H1 (cell line): ENCODE measurements at regions not wholly inside any gene's neighbourhood (a gene's known extent, or its start where the extent isn't known, plus 50 kb on each side); places are given as distances from the start of the nearest gene placed in this dataset.

Source experiments
- CTCF ChIA-PET: fragments of 300-600 bp; sonication (Branson Sonifier 250); formaldehyde crosslinking; loops from one replicate; lab custom pipeline; 2021; ENCODE audit not compliant: partially characterized antibody; lab: Charles Lee
- POLR2A ChIA-PET: fragments of 300-600 bp; sonication (Branson Sonifier 250); formaldehyde crosslinking; loops from one replicate; lab custom pipeline; 2021; ENCODE audit warnings: inconsistent platforms; ENCODE audit not compliant: partially characterized antibody; lab: Charles Lee
- DNase-seq, 2 experiments: peaks; one replicate each; pipeline versions ENCODE4 v3.0.0 to v3.0.0-alpha.2; 2010 to 2022; ENCODE audit warnings: low spot score in 2 of 2, low read depth in 1 of 2, mixed read lengths in 1 of 2
- FAIRE-seq: peaks from 2 replicates; lab custom pipeline; 2011; peaks lifted over from hg19 to GRCh38; lab: Jason Lieb, UNC
- H2AFZ ChIP-seq: 2 replicates; pipeline ENCODE4 v1.8.1; 2012; ENCODE audit warnings: low read length, inconsistent platforms
- H2AK5ac ChIP-seq: 2 replicates; pipeline ENCODE4 v1.6.1; 2013; ENCODE audit warnings: low read depth, low read length
- H2BK120ac ChIP-seq: replicated peaks from 2 replicates; pipeline ENCODE3; 2013; ENCODE audit warnings: low read depth, low read length, inconsistent platforms
- H2BK12ac ChIP-seq: 2 replicates; pipeline ENCODE4 v1.6.1; 2013; ENCODE audit warnings: low read depth, low read length
- H2BK15ac ChIP-seq: 2 replicates; pipeline ENCODE4 v1.6.1; 2013; ENCODE audit warnings: low read length
- H2BK20ac ChIP-seq: 2 replicates; pipeline ENCODE4 v1.6.1; 2013; ENCODE audit warnings: low read length
- H2BK5ac ChIP-seq: 2 replicates; pipeline ENCODE4 v1.6.1; 2013; ENCODE audit warnings: low read depth, low read length
- H3K14ac ChIP-seq: 2 replicates; pipeline ENCODE4 v1.6.1; 2013; ENCODE audit warnings: inconsistent platforms; ENCODE audit not compliant: insufficient read length
- H3K18ac ChIP-seq: 2 replicates; pipeline ENCODE4 v1.6.1; 2013; ENCODE audit warnings: low read length; ENCODE audit errors: extremely low read depth
- H3K23ac ChIP-seq: 2 replicates; pipeline ENCODE4 v1.6.1; 2013; ENCODE audit warnings: inconsistent platforms; ENCODE audit not compliant: insufficient read length
- H3K23me2 ChIP-seq: 2 replicates; pipeline ENCODE4 v1.6.1; 2013; ENCODE audit warnings: low read depth, low read length
- H3K27ac ChIP-seq: 2 replicates; pipeline ENCODE4 v1.6.1; 2011; ENCODE audit warnings: low read depth, low read length, inconsistent platforms
- H3K27me3 ChIP-seq, 4 experiments: replicated peaks in 1 of 4; 1 replicate in 1 of 4; 2 replicates in 3 of 4; pipeline versions ENCODE4 v1.6.1 to v1.8.1; 2011 to 2013; ENCODE audit warnings: low read length in 3 of 4, mild to moderate bottlenecking in 3 of 4, inconsistent platforms in 2 of 4, mixed read lengths in 2 of 4, moderate library complexity in 1 of 4; ENCODE audit not compliant: control insufficient read depth in 3 of 4, insufficient read depth in 3 of 4; ENCODE audit errors: extremely low read depth in 1 of 4
- H3K36me3 ChIP-seq, 4 experiments: 2 replicates each; pipeline versions ENCODE4 v1.6.1 to v1.8.1; 2011 to 2013; ENCODE audit warnings: mild to moderate bottlenecking in 4 of 4, low read length in 3 of 4, moderate library complexity in 2 of 4, control low read depth in 1 of 4, inconsistent platforms in 1 of 4; ENCODE audit not compliant: insufficient read depth in 4 of 4, control insufficient read depth in 2 of 4
- H3K4ac ChIP-seq: replicated peaks from 2 replicates; pipeline ENCODE3; 2013; ENCODE audit warnings: low read length, low read depth, mixed read lengths, inconsistent platforms; ENCODE audit not compliant: insufficient read length
- H3K4me1 ChIP-seq, 4 experiments: replicated peaks in 1 of 4; 1 replicate in 1 of 4; 2 replicates in 3 of 4; pipeline versions ENCODE4 v1.6.1 to v1.8.1; 2011 to 2013; ENCODE audit warnings: low read length in 3 of 4, inconsistent platforms in 2 of 4, mixed read lengths in 1 of 4; ENCODE audit not compliant: insufficient read depth in 4 of 4, control insufficient read depth in 3 of 4
- H3K4me2 ChIP-seq, 2 experiments: 2 replicates each; pipeline versions ENCODE4 v1.6.1 to v1.8.1; 2011 to 2013; ENCODE audit warnings: low read depth in 2 of 2, low read length in 2 of 2, control low read depth in 1 of 2, inconsistent platforms in 1 of 2, mild to moderate bottlenecking in 1 of 2; ENCODE audit not compliant: insufficient read depth in 1 of 2
- H3K4me3 ChIP-seq, 4 experiments: fragments of 200-600, 300-600 bp in 1 of 4; sonication (generic), shearing (Covaris generic), sonication (Bioruptor Twin) in 1 of 4; 2 replicates each; pipeline versions ENCODE4 v1.5.1 to v1.8.1; 2011 to 2016; ENCODE audit warnings: low read length in 4 of 4, low read depth in 3 of 4, control low read depth in 2 of 4, inconsistent platforms in 2 of 4, mild to moderate bottlenecking in 2 of 4, mixed read lengths in 1 of 4, moderate library complexity in 1 of 4; ENCODE audit not compliant: insufficient read depth in 2 of 4; ENCODE audit errors: extremely low read depth in 1 of 4
- H3K56ac ChIP-seq: replicated peaks from 2 replicates; pipeline ENCODE3; 2013; ENCODE audit warnings: low read depth, mild to moderate bottlenecking, mixed read lengths, low read length, inconsistent platforms; ENCODE audit not compliant: insufficient read length
- H3K79me1 ChIP-seq: 2 replicates; pipeline ENCODE4 v1.6.1; 2013; ENCODE audit warnings: low read depth, low read length, control low read depth
- H3K79me2 ChIP-seq, 2 experiments: 2 replicates each; pipeline versions ENCODE4 v1.6.1 to v1.8.1; 2012 to 2013; ENCODE audit warnings: low read length in 2 of 2, mild to moderate bottlenecking in 2 of 2, inconsistent platforms in 1 of 2; ENCODE audit not compliant: insufficient read depth in 2 of 2, control insufficient read depth in 1 of 2
- H3K9ac ChIP-seq, 4 experiments: replicated peaks in 1 of 4; 1 replicate in 1 of 4; 2 replicates in 3 of 4; pipeline versions ENCODE4 v1.6.1 to v1.8.1; 2011 to 2013; ENCODE audit warnings: low read depth in 3 of 4, low read length in 3 of 4, control low read depth in 2 of 4, mild to moderate bottlenecking in 2 of 4, moderate library complexity in 2 of 4, inconsistent platforms in 1 of 4; ENCODE audit errors: extremely low read depth in 1 of 4
- H3K9me3 ChIP-seq, 2 experiments: 2 replicates each; pipeline versions ENCODE4 v1.6.1 to v1.8.1; 2012 to 2013; ENCODE audit warnings: mild to moderate bottlenecking in 2 of 2, moderate library complexity in 2 of 2, control low read depth in 1 of 2, inconsistent platforms in 1 of 2, low read depth in 1 of 2, low read length in 1 of 2, mixed read lengths in 1 of 2; ENCODE audit not compliant: insufficient read depth in 2 of 2
- H4K20me1 ChIP-seq, 2 experiments: replicated peaks in 1 of 2; 2 replicates each; pipeline versions ENCODE3 to v1.8.1; 2011 to 2013; ENCODE audit warnings: inconsistent platforms in 2 of 2, low read length in 2 of 2, mild to moderate bottlenecking in 1 of 2; ENCODE audit not compliant: insufficient read depth in 2 of 2, control insufficient read depth in 1 of 2
- H4K5ac ChIP-seq: 2 replicates; pipeline ENCODE4 v1.6.1; 2013; ENCODE audit warnings: low read length, low read depth, mixed read lengths, inconsistent platforms; ENCODE audit not compliant: insufficient read length
- H4K8ac ChIP-seq: 2 replicates; pipeline ENCODE4 v1.8.0; 2013; ENCODE audit warnings: mild to moderate bottlenecking, moderate library complexity, low read length, inconsistent platforms; ENCODE audit not compliant: insufficient read depth; ENCODE audit errors: extremely low read depth
- H4K91ac ChIP-seq: replicated peaks from 2 replicates; pipeline ENCODE3; 2013; ENCODE audit warnings: low read length, mixed read lengths, inconsistent platforms; ENCODE audit not compliant: insufficient read length
- CHD1 ChIP-seq: IDR thresholded peaks from 2 replicates; pipeline ENCODE4 v1.6.1; 2012; ENCODE audit warnings: low read depth, low read length, improper control_type of control experiment
- HDAC6 ChIP-seq: IDR thresholded peaks from one replicate; pipeline ENCODE4 v1.7.1; 2012; ENCODE audit warnings: low read depth, mild to moderate bottlenecking, inconsistent platforms, low read length, moderate library complexity
- KDM4A ChIP-seq: IDR thresholded peaks from one replicate; pipeline ENCODE4 v1.7.1; 2012; ENCODE audit warnings: low read depth, mild to moderate bottlenecking, moderate library complexity, low read length, inconsistent platforms; ENCODE audit not compliant: severe bottlenecking
- POLR2A ChIP-seq, 2 experiments: IDR thresholded peaks; 1 replicate in 1 of 2; 2 replicates in 1 of 2; pipeline ENCODE4 v1.6.1; 2011; ENCODE audit warnings: low read depth in 2 of 2, low read length in 2 of 2, mild to moderate bottlenecking in 2 of 2; ENCODE audit errors: control extremely low read depth in 1 of 2
- SAP30 ChIP-seq: fragments of 300-600 bp; sonication (generic); IDR thresholded peaks from 2 replicates; pipeline ENCODE4 v1.7.1; 2012; ENCODE audit warnings: low read length, moderate library complexity, mild to moderate bottlenecking, inconsistent platforms; ENCODE audit not compliant: insufficient read depth, insufficient replicate concordance
- SIX5 ChIP-seq: IDR thresholded peaks from 2 replicates; pipeline ENCODE4 v1.6.1; 2011; ENCODE audit warnings: mild to moderate bottlenecking, low read depth, low read length
- SP4 ChIP-seq: IDR thresholded peaks from 2 replicates; pipeline ENCODE4 v1.6.1; 2012; ENCODE audit warnings: low read length, inconsistent platforms
- SRF ChIP-seq: IDR thresholded peaks from 2 replicates; pipeline ENCODE4 v1.6.1; 2011; ENCODE audit warnings: mild to moderate bottlenecking, low read depth, low read length, moderate library complexity
- WGBS, 2 experiments: shearing (Covaris generic) in 1 of 2; methylation state at CpG; one replicate each; pipeline versions ENCODE4 v1.1.6 to v1.1.7; 2013 to 2015; ENCODE audit warnings: low lambda C conversion rate in 2 of 2, mixed read lengths in 2 of 2, inconsistent platforms in 1 of 2, low coverage in 1 of 2, missing lambda C conversion rate in 1 of 2; ENCODE audit not compliant: insufficient replicate concordance in 2 of 2, insufficient coverage in 1 of 2, insufficient read length in 1 of 2; ENCODE audit errors: extremely low coverage in 1 of 2, missing lambda C conversion rate in 1 of 2; 5-methylcytosine and 5-hydroxymethylcytosine counted together
- TF ChIP-seq, protein P1 (sequence below): IDR thresholded peaks from 2 replicates; pipeline ENCODE4 v1.6.1; 2012; ENCODE audit warnings: low read length, inconsistent platforms
- TF ChIP-seq, protein P2 (sequence below), 3 experiments: IDR thresholded peaks; 1 replicate in 2 of 3; 2 replicates in 1 of 3; pipeline versions ENCODE4 v1.5.1 to v1.6.1; 2011; ENCODE audit warnings: low read length in 3 of 3, mild to moderate bottlenecking in 3 of 3, inconsistent platforms in 2 of 3, low read depth in 1 of 3, moderate library complexity in 1 of 3; ENCODE audit not compliant: insufficient read depth in 1 of 3; ENCODE audit errors: control extremely low read depth in 1 of 3

DNA sequence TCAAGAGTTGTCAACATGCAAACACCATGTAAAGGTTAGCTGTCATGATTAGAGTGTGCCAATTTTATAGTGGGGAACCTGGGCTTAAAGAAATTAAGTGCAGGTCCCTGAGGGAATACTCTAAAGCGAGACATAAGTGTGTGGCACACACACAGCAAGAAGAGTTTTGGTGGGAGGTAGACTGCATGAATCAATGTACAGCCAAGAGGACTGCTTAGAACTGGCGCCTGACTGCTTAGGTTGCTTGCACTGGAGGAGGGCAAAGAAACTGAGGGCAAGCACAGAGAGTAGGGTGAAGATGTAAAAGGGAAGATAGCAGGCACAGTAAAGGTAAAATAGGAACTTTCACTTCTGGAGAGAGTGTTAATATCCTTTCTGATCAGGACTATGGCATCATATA lies 184.9 kb downstream of the SOX2 start:
- CTCF ChIA-PET = interaction anchor here (1.1 kb wide), 1 partner anchor 195 kb away, joined by 4 read pairs; no protein-coding TSS in a partner anchor
- no peaks in the 10 kb centered on the region for H3K79me1 ChIP-seq
- TF ChIP-seq SP4 (no peak), SAP30 (no peak), CHD1 (no peak), HDAC6 (no peak), KDM4A (no peak), SRF (no peak), POLR2A (IDR thresholded peaks at IDR 0.05; ENCODE audit: control extremely low read depth in 1 of 2, low read depth in 2 of 2, low read length in 2 of 2) (no peak), SIX5 (no peak)
- TF ChIP-seq, protein P1, sequence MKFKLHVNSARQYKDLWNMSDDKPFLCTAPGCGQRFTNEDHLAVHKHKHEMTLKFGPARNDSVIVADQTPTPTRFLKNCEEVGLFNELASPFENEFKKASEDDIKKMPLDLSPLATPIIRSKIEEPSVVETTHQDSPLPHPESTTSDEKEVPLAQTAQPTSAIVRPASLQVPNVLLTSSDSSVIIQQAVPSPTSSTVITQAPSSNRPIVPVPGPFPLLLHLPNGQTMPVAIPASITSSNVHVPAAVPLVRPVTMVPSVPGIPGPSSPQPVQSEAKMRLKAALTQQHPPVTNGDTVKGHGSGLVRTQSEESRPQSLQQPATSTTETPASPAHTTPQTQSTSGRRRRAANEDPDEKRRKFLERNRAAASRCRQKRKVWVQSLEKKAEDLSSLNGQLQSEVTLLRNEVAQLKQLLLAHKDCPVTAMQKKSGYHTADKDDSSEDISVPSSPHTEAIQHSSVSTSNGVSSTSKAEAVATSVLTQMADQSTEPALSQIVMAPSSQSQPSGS = no peak
- TF ChIP-seq, protein P2, sequence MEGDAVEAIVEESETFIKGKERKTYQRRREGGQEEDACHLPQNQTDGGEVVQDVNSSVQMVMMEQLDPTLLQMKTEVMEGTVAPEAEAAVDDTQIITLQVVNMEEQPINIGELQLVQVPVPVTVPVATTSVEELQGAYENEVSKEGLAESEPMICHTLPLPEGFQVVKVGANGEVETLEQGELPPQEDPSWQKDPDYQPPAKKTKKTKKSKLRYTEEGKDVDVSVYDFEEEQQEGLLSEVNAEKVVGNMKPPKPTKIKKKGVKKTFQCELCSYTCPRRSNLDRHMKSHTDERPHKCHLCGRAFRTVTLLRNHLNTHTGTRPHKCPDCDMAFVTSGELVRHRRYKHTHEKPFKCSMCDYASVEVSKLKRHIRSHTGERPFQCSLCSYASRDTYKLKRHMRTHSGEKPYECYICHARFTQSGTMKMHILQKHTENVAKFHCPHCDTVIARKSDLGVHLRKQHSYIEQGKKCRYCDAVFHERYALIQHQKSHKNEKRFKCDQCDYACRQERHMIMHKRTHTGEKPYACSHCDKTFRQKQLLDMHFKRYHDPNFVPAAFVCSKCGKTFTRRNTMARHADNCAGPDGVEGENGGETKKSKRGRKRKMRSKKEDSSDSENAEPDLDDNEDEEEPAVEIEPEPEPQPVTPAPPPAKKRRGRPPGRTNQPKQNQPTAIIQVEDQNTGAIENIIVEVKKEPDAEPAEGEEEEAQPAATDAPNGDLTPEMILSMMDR (IDR thresholded peaks at IDR 0.05; ENCODE audit: control extremely low read depth in 1 of 3, insufficient read depth in 1 of 3, low read depth in 1 of 3, low read length in 3 of 3) = no peak

More for the DNA sequence above, 184.9 kb downstream of the SOX2 start:
- Histone ChIP-seq H3K18ac (no peak overlapping the region), H3K9ac (no peak overlapping the region), H3K79me2 (no peaks in the 10 kb centered on the region), H3K4me1 (0 out of 7 replicates have a peak, but pooled peaks cover 0 to 3% (median 0%) of the 10 kb centered on the region in 4 experiments), H3K36me3 (no peaks in the 10 kb centered on the region), H2BK15ac (no peak overlapping the region), H4K91ac (no peak overlapping the region), H4K20me1 (no peaks in the 10 kb centered on the region), H3K9me3 (no peaks in the 10 kb centered on the region), H2BK12ac (no peak overlapping the region), H4K5ac (no peak overlapping the region), H3K23me2 (no peaks in the 10 kb centered on the region), H2BK20ac (no peak overlapping the region; the same call in 1 of the 2 replicates), H2BK120ac (no peak overlapping the region), H2AFZ (no peak overlapping the region), H3K27me3 (no peaks in the 10 kb centered on the region), H3K14ac (no peak overlapping the region), H3K23ac (no peak overlapping the region), H3K56ac (no peak overlapping the region), H3K4me3 (no peak overlapping the region), H3K4me2 (no peak overlapping the region), H3K27ac (no peak overlapping the region), H3K4ac (no peak overlapping the region), H2AK5ac (no peak overlapping the region), H4K8ac (no peak overlapping the region), H2BK5ac (no peak overlapping the region)
- DNase-seq (no peak), FAIRE-seq (no peak)
- 84% methylated on average over 2 of the region's 2 CpGs; no CpG with 5 or more reads in 1 of the 2 experiments for WGBS, 2 experiments
- POLR2A ChIA-PET = no interaction called here
